Transverse colon (tissue), 4 donors: ENCODE measurements at regions not wholly inside any gene's neighbourhood (a gene's known extent, or its start where the extent isn't known, plus 50 kb on each side); places are given as distances from the start of the nearest gene placed in this dataset.

Experiments
- DNase-seq: peaks from one replicate; pipeline ENCODE4 v3.0.0-alpha.2; 2019
- H3K27ac ChIP-seq, 4 donors: fragments of 200-600 bp; sonication (generic); 2 replicates each; pipeline ENCODE4 v1.5.1; 2016 to 2018; ENCODE audit warnings: inconsistent platforms in 4 of 4
- H3K27me3 ChIP-seq: fragments of 200-600 bp; sonication (generic); 2 replicates; pipeline ENCODE4 v1.5.1; 2017; ENCODE audit warnings: inconsistent platforms
- H3K36me3 ChIP-seq, 4 donors: fragments of 200-600 bp; sonication (generic); 2 replicates each; pipeline ENCODE4 v1.5.1; 2017 to 2019; ENCODE audit warnings: inconsistent platforms in 4 of 4
- H3K4me1 ChIP-seq, 4 donors: fragments of 200-600 bp; sonication (generic); 2 replicates each; pipeline ENCODE4 v1.5.1; 2017 to 2020; ENCODE audit warnings: inconsistent platforms in 4 of 4
- H3K4me3 ChIP-seq, 4 donors: fragments of 200-600 bp; sonication (generic); 1 replicate in 1 of 4; 2 replicates in 3 of 4; pipeline versions ENCODE4 v1.5.1 to v1.6.1; 2017 to 2019; ENCODE audit warnings: inconsistent platforms in 4 of 4
- H3K9me3 ChIP-seq, 2 donors: fragments of 200-600 bp; sonication (generic); 2 replicates each; pipeline ENCODE4 v1.5.1; 2017 to 2019; ENCODE audit warnings: inconsistent platforms in 2 of 2
- EP300 ChIP-seq: sonication (generic); formaldehyde crosslinking; IDR thresholded peaks from one replicate; pipeline ENCODE4 v1.6.1; 2017; ENCODE audit warnings: antibody characterized with exemption, low read depth
- POLR2A ChIP-seq: fragments of 450-650 bp; IDR thresholded peaks from one replicate; pipeline ENCODE4 v1.6.1; 2016; ENCODE audit warnings: antibody characterized with exemption, mild to moderate bottlenecking, moderate library complexity
- POLR2AphosphoS5 ChIP-seq, 3 donors: sonication (generic); formaldehyde crosslinking; IDR thresholded peaks; one replicate each; pipeline ENCODE4 v1.6.1; 2016; ENCODE audit warnings: antibody characterized with exemption in 3 of 3
- WGBS, 2 donors: methylation state at CpG; one replicate each; pipeline ENCODE4 v1.1.5; 2018; ENCODE audit warnings: low coverage in 1 of 2; 5-methylcytosine and 5-hydroxymethylcytosine counted together
- in situ Hi-C, 4 donors: fragments of 200-750 bp; cut with MboI; loops; one replicate each; pipeline versions ENCODE4 v1.15.0 to v1.15.1; 2017; ENCODE audit warnings: low sequenced_read_pairs in 3 of 4, low pct_ligation_motif_present in 1 of 4, low pct_unique_long_range_greater_than_20kb in 1 of 4
- intact Hi-C: fragments of 100-400 bp; cut with DNase I; formaldehyde crosslinking; loops from one replicate; pipeline ENCODE4 v1.15.1; 2023; ENCODE audit warnings: low total_unique reads
- TF ChIP-seq, protein P1 (sequence below), 5 experiments: fragments of 200-600 bp in 3 of 5; fragments of 450-650 bp in 2 of 5; sonication (generic) in 3 of 5; IDR thresholded peaks; 1 replicate in 2 of 5; 2 replicates in 3 of 5; pipeline ENCODE4 v1.5.1; 2016 to 2017; ENCODE audit warnings: antibody characterized with exemption in 5 of 5, inconsistent platforms in 3 of 5, mild to moderate bottlenecking in 2 of 5, moderate library complexity in 1 of 5

DNA sequence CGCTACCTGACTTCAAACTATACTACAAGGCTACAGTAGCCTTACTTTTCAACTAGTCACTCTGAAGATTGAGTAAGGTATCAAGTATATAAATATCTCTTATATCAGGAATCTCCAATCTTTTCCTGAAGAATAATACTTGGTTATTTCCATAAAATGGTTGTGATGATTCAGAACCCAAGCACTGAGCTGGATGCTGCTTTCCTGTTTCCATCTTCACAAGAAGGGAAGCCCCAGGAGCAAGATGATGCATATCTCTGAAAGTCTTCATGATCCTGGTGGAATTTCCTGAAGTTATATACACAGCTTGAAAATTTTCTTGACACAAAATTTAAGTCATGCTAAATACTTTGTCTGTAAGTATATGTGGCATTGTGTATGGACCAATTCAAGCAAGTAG, 243.9 kb upstream of the TANK start:
- Histone ChIP-seq H3K4me1 (peaks cover 0 to 14% (median 3%) of the 10 kb centered on the region in 4 donors), H3K36me3 (no peaks in the 10 kb centered on the region), H3K27ac (no peak overlapping the region), H3K27me3 (no peaks in the 10 kb centered on the region), H3K4me3 (no peak overlapping the region), H3K9me3 (no peaks in the 10 kb centered on the region)
- intact Hi-C loops (no loop called here), in situ Hi-C loops (no loop called here)
- WGBS, 2 donors = 89 to 97% methylated on average over 1 of the region's 1 CpG
- TF ChIP-seq, protein P1, sequence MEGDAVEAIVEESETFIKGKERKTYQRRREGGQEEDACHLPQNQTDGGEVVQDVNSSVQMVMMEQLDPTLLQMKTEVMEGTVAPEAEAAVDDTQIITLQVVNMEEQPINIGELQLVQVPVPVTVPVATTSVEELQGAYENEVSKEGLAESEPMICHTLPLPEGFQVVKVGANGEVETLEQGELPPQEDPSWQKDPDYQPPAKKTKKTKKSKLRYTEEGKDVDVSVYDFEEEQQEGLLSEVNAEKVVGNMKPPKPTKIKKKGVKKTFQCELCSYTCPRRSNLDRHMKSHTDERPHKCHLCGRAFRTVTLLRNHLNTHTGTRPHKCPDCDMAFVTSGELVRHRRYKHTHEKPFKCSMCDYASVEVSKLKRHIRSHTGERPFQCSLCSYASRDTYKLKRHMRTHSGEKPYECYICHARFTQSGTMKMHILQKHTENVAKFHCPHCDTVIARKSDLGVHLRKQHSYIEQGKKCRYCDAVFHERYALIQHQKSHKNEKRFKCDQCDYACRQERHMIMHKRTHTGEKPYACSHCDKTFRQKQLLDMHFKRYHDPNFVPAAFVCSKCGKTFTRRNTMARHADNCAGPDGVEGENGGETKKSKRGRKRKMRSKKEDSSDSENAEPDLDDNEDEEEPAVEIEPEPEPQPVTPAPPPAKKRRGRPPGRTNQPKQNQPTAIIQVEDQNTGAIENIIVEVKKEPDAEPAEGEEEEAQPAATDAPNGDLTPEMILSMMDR (IDR thresholded peaks at IDR 0.05) = no peak
- no peak for TF ChIP-seq EP300
- TF ChIP-seq POLR2A = no peak
- no peak for TF ChIP-seq POLR2AphosphoS5 (IDR thresholded peaks at IDR 0.05)
- DNase-seq = no peak

DNA sequence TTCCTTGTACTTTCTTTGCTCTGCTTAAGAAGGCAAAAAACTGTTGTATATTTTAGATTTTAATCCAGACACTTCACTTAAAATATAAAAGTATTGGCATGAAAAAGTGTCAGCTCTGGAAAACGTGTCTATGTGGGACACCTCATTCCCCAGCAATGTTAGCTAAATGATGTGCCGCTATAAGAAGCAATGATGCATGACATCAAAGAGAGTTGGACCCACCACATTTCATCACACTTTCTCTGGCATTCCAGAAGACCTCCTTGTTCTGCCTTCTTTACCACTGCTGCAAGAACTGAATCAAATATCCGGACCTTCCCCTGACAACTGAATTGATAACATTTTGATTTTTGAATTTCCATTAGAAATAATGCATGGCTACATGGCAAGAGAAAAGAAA, 242.4 kb upstream of the TANK start:
- in situ Hi-C loops = no loop called here
- no peak for TF ChIP-seq POLR2A
- no peak for TF ChIP-seq EP300
- TF ChIP-seq, protein P1 (IDR thresholded peaks at IDR 0.05) = no peak
- TF ChIP-seq POLR2AphosphoS5 (IDR thresholded peaks at IDR 0.05) = no peak
- 70 to 82% methylated on average over 3 of the region's 3 CpGs for WGBS, 2 donors
- H3K9me3 ChIP-seq = no peaks in the 10 kb centered on the region
- H3K4me3 ChIP-seq = no peak overlapping the region
- no peak overlapping the region for H3K27ac ChIP-seq
- DNase-seq = no peak
- no peaks in the 10 kb centered on the region for H3K27me3 ChIP-seq
- H3K4me1 ChIP-seq = peaks cover 0 to 15% (median 2%) of the 10 kb centered on the region in 4 donors
- H3K36me3 ChIP-seq = no peaks in the 10 kb centered on the region
- intact Hi-C loops = no loop called here

DNA sequence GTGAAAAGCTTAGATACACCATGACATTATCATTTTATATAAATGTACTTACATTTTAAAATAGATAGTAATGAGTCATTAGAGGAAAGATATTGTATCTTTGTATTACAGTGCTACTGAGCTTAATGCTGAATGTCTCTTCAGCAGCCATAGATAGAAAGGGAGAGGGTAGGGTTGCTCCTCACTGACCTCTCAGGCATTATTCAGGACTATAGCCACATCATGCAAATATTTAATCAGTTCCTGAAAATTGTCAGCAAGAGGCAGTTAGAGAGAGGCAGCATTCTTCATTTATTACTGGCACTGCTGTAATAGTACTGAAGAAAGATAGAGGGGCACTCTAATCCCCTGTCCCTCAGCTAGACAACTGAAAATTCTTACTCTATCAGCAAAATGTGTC, 242.0 kb upstream of the TANK start:
- Histone ChIP-seq H3K36me3 (no peaks in the 10 kb centered on the region), H3K9me3 (no peaks in the 10 kb centered on the region), H3K4me1 (peaks cover 0 to 15% (median 2%) of the 10 kb centered on the region in 4 donors), H3K4me3 (no peak overlapping the region), H3K27ac (no peak overlapping the region), H3K27me3 (no peaks in the 10 kb centered on the region)
- TF ChIP-seq POLR2AphosphoS5 (IDR thresholded peaks at IDR 0.05) (no peak), POLR2A (no peak), EP300 (no peak)
- TF ChIP-seq, protein P1 (IDR thresholded peaks at IDR 0.05) = no peak
- intact Hi-C loops (no loop called here), in situ Hi-C loops (no loop called here)
- DNase-seq = no peak

DNA sequence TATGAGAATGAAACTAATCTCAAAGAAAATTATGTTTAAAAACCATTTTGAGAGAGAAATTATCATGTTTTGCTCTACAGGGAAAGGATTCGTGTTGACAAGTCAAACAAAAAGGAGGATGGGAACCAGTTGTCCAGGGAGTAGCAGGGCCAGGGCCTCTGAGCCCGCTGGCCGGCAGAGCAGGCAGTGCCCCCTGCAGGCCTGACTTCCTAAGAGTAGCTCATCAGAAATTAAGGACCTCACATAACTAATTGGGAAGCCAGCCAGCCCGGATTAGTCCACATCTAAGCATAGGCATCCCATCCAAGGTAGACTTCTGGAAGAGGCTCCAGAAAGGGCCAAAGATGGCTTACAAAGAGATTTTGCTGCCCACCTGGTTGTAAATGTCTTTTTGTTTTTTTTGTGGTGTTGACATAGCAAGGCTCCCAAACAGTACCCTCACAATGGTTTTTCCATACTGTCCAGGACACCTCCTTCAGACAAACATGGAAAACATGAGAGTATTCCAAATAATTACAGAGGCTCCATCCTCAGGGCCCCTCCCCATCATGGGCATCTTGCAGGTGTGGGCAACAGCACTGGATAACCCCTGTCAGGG, 241.2 kb upstream of the TANK start:
- intact Hi-C loops = no loop called here
- peak; percentile 56 for DNase-seq
- no peak overlapping the region for H3K4me3 ChIP-seq
- WGBS, 2 donors = 14 to 19% methylated on average over 3 to 4 of the region's 4 CpGs
- no peaks in the 10 kb centered on the region for H3K36me3 ChIP-seq
- no peaks in the 10 kb centered on the region for H3K27me3 ChIP-seq
- no peak for TF ChIP-seq EP300
- TF ChIP-seq, protein P1 (IDR thresholded peaks at IDR 0.05) = peak; percentile 50 to 58 (median 51)
- H3K9me3 ChIP-seq = no peaks in the 10 kb centered on the region
- in situ Hi-C loops = no loop called here
- H3K27ac ChIP-seq = no peak overlapping the region
- H3K4me1 ChIP-seq = peaks cover 0 to 15% (median 2%) of the 10 kb centered on the region in 4 donors
